ENCODE measurements at regions not wholly inside any gene's neighbourhood (a gene's known extent, or its start where the extent isn't known, plus 50 kb on each side); places are given as distances from the start of the nearest gene placed in this dataset.
"Not testable (repeated sequence)": the region's sequence is repeated elsewhere in the genome, so short reads cannot be mapped to it uniquely, and the experiment has no call there.

GRCh38 chr15:98088307-98088945 lies 127.9 kb downstream of the ARRDC4 start:
- TF ChIP-seq, protein P1, sequence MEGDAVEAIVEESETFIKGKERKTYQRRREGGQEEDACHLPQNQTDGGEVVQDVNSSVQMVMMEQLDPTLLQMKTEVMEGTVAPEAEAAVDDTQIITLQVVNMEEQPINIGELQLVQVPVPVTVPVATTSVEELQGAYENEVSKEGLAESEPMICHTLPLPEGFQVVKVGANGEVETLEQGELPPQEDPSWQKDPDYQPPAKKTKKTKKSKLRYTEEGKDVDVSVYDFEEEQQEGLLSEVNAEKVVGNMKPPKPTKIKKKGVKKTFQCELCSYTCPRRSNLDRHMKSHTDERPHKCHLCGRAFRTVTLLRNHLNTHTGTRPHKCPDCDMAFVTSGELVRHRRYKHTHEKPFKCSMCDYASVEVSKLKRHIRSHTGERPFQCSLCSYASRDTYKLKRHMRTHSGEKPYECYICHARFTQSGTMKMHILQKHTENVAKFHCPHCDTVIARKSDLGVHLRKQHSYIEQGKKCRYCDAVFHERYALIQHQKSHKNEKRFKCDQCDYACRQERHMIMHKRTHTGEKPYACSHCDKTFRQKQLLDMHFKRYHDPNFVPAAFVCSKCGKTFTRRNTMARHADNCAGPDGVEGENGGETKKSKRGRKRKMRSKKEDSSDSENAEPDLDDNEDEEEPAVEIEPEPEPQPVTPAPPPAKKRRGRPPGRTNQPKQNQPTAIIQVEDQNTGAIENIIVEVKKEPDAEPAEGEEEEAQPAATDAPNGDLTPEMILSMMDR (IDR thresholded peaks at IDR 0.05 in 2 of 3, conservative IDR thresholded peaks at IDR 0.05 in 1 of 3; ENCODE audit: borderline replicate concordance in 1 of 3, insufficient read depth in 1 of 3, low read depth in 2 of 3, low read length in 2 of 3): not testable (repeated sequence)
- TF ChIP-seq ZNF274 (IDR thresholded peaks at IDR 0.05; ENCODE audit: low read depth, low read length); POLR2AphosphoS5 (IDR thresholded peaks at IDR 0.05; ENCODE audit: low read depth, low read length); CEBPB (IDR thresholded peaks at IDR 0.05; ENCODE audit: low read depth); EZH2 (IDR thresholded peaks at IDR 0.05); POLR2A (IDR thresholded peaks at IDR 0.05; ENCODE audit: borderline replicate concordance, extremely low read depth, insufficient read depth, insufficient read length); JUND (IDR thresholded peaks at IDR 0.05); TCF7L2 (IDR thresholded peaks at IDR 0.05; ENCODE audit: borderline replicate concordance, extremely low read depth, insufficient read depth, insufficient read length); YY1 (IDR thresholded peaks at IDR 0.05; ENCODE audit: extremely low read depth, insufficient replicate concordance, low read depth, low read length); RAD21 (IDR thresholded peaks at IDR 0.05; ENCODE audit: low read depth); EZH2phosphoT487 (IDR thresholded peaks at IDR 0.05; ENCODE audit: borderline replicate concordance): not testable (repeated sequence)
- TF ChIP-seq, protein P2, sequence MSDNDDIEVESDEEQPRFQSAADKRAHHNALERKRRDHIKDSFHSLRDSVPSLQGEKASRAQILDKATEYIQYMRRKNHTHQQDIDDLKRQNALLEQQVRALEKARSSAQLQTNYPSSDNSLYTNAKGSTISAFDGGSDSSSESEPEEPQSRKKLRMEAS (IDR thresholded peaks at IDR 0.05): not testable (repeated sequence)
- TF ChIP-seq, protein P3, sequence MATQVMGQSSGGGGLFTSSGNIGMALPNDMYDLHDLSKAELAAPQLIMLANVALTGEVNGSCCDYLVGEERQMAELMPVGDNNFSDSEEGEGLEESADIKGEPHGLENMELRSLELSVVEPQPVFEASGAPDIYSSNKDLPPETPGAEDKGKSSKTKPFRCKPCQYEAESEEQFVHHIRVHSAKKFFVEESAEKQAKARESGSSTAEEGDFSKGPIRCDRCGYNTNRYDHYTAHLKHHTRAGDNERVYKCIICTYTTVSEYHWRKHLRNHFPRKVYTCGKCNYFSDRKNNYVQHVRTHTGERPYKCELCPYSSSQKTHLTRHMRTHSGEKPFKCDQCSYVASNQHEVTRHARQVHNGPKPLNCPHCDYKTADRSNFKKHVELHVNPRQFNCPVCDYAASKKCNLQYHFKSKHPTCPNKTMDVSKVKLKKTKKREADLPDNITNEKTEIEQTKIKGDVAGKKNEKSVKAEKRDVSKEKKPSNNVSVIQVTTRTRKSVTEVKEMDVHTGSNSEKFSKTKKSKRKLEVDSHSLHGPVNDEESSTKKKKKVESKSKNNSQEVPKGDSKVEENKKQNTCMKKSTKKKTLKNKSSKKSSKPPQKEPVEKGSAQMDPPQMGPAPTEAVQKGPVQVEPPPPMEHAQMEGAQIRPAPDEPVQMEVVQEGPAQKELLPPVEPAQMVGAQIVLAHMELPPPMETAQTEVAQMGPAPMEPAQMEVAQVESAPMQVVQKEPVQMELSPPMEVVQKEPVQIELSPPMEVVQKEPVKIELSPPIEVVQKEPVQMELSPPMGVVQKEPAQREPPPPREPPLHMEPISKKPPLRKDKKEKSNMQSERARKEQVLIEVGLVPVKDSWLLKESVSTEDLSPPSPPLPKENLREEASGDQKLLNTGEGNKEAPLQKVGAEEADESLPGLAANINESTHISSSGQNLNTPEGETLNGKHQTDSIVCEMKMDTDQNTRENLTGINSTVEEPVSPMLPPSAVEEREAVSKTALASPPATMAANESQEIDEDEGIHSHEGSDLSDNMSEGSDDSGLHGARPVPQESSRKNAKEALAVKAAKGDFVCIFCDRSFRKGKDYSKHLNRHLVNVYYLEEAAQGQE (IDR thresholded peaks at IDR 0.05; ENCODE audit: low read depth): not testable (repeated sequence)
